Colonic mucosa (tissue), 4 donors: ENCODE measurements at regions not wholly inside any gene's neighbourhood (a gene's known extent, or its start where the extent isn't known, plus 50 kb on each side); places are given as distances from the start of the nearest gene placed in this dataset.

Experiments used
- DNase-seq: peaks from one replicate; pipeline ENCODE4 v3.0.0-alpha.2; 2020
- H3K27ac ChIP-seq: fragments of 200-600 bp; one replicate; pipeline ENCODE4 v1.8.0; 2021
- H3K27me3 ChIP-seq: fragments of 200-600 bp; one replicate; pipeline ENCODE4 v1.8.0; 2021
- H3K36me3 ChIP-seq: fragments of 200-600 bp; one replicate; pipeline ENCODE4 v1.8.0; 2021
- H3K4me1 ChIP-seq: fragments of 200-600 bp; one replicate; pipeline ENCODE4 v1.8.0; 2021; ENCODE audit warnings: mild to moderate bottlenecking
- H3K4me3 ChIP-seq: fragments of 200-600 bp; one replicate; pipeline ENCODE4 v1.8.0; 2021
- H3K9ac ChIP-seq, 2 donors: one replicate each; pipeline ENCODE4 v1.7.0; 2013; ENCODE audit warnings: control low read depth in 2 of 2, low read depth in 2 of 2, low read length in 2 of 2
- H3K9me3 ChIP-seq: fragments of 200-600 bp; one replicate; pipeline ENCODE4 v1.8.0; 2021
- CTCF ChIP-seq: fragments of 200-600 bp; IDR thresholded peaks from one replicate; pipeline ENCODE4 v1.8.0; 2022; ENCODE audit warnings: antibody characterized with exemption, mild to moderate bottlenecking
- intact Hi-C: fragments of 100-400 bp; cut with DNase I; formaldehyde crosslinking; loops from one replicate; pipeline ENCODE4 v1.14.1; 2022
- donor health status: healthy.
- donor health status: DM: no; HTN: no; CAD: no.
- donor health status: DM: no; HTN: no; CAD: no.

DNA sequence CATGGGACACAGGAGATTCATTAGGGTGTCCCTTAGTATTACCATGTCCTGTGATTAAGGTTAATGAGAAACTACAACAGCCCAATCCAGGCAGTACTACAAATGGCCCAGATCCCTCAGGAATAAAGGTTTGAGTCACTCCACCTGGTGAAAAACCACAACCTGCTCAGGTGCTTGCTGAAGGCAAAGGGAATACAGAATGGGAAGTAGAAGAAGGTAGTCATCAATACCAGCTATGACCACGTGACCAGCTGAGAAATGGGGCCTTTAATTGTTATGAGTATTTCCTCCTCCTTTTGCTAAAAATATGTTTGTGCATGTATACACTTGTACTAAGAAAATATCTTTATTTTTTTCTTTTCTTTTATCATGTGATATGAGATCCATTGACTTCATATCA, 91.1 kb upstream of the ADAMTS5 start:
- H3K36me3 ChIP-seq: no peaks in the 10 kb centered on the region
- H3K4me1 ChIP-seq: no peaks in the 10 kb centered on the region
- no peaks in the 10 kb centered on the region for H3K9me3 ChIP-seq
- H3K4me3 ChIP-seq: no peak overlapping the region
- H3K9ac ChIP-seq: no peak overlapping the region
- intact Hi-C loops: no loop called here
- no peaks in the 10 kb centered on the region for H3K27me3 ChIP-seq
- no peak for TF ChIP-seq CTCF
- no peak overlapping the region for H3K27ac ChIP-seq
- DNase-seq: no peak

GRCh38 chr21:27047658-27048314, 80.9 kb upstream of the ADAMTS5 start:
- no peak for TF ChIP-seq CTCF
- Histone ChIP-seq H3K4me1 (no peaks in the 10 kb centered on the region), H3K9me3 (no peaks in the 10 kb centered on the region), H3K27me3 (no peaks in the 10 kb centered on the region), H3K9ac (no peak overlapping the region), H3K4me3 (no peak overlapping the region), H3K27ac (no peak overlapping the region), H3K36me3 (no peaks in the 10 kb centered on the region)
- DNase-seq: no peak
- intact Hi-C loops: no loop called here

- H3K27me3 ChIP-seq: no peaks in the 10 kb centered on the region
- H3K9ac ChIP-seq: no peak overlapping the region
- H3K9me3 ChIP-seq: no peaks in the 10 kb centered on the region
- no peak overlapping the region for H3K27ac ChIP-seq
- TF ChIP-seq CTCF: no peak
- no peaks in the 10 kb centered on the region for H3K4me1 ChIP-seq
- intact Hi-C loops: no loop called here
- no peaks in the 10 kb centered on the region for H3K36me3 ChIP-seq
- DNase-seq: no peak
- no peak overlapping the region for H3K4me3 ChIP-seq
Observed at GRCh38 chr21:27047283-27047657, 80.4 kb upstream of the ADAMTS5 start.

DNA sequence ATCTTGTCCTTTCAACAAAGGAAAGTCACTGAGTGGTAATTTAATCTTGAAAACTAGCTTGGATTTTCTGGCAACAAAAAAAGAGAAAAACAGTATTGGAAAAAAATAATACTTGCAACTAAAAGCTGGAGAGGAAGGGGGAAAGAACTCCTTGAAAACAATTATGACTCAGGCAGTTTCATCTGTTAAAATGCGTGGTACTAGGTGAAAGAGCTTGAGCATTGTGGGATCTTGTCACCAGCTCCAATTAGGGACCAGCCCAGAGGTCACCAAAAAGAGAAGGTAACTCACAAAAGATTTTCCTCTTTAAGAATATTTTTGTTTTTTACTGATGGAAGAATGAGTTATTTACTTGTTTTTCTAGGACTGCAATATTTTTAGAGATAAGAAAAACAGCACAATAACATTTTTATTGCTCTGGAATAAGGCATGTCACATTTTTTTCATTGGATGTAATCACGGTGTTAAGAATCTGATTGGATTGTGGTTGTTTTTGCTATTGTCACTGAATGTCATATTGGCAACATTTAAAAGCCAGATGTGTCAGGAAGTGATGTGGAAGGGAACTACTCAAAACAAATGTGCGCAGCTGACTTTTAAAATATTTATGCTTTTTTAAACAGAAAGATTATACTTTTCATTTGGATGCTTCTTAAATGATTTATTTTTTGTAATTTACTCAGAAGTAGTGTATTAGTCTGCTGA, 78.5 kb upstream of the ADAMTS5 start:
- TF ChIP-seq CTCF: no peak
- H3K9ac ChIP-seq: no peak overlapping the region
- H3K27me3 ChIP-seq: no peaks in the 10 kb centered on the region
- no peaks in the 10 kb centered on the region for H3K4me1 ChIP-seq
- no peak overlapping the region for H3K4me3 ChIP-seq
- no peak overlapping the region for H3K27ac ChIP-seq
- DNase-seq: no peak
- H3K9me3 ChIP-seq: no peaks in the 10 kb centered on the region
- intact Hi-C loops: no loop called here
- no peaks in the 10 kb centered on the region for H3K36me3 ChIP-seq

DNA sequence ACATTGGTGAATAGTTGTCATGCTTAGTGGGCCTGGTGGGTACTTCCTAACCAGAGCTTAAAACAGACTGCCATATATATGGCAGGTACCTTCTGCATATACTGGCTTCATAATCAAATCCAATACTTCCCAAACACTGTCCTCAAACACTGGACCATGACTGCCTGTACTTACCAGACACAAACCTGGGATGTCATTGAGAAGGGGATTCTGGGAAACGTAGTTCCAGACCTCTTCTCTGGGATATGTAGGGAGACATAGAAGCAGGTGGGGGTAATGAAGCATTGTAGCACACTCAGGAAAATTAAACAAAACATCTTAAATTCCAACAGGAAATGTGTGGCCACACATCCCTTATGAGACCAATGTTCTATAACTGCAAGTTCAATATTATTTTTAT, 76.5 kb upstream of the ADAMTS5 start:
- no peak overlapping the region for H3K9ac ChIP-seq
- intact Hi-C loops: no loop called here
- no peaks in the 10 kb centered on the region for H3K27me3 ChIP-seq
- no peak for TF ChIP-seq CTCF
- no peaks in the 10 kb centered on the region for H3K9me3 ChIP-seq
- H3K4me1 ChIP-seq: no peaks in the 10 kb centered on the region
- H3K36me3 ChIP-seq: no peaks in the 10 kb centered on the region
- H3K27ac ChIP-seq: no peak overlapping the region
- no peak for DNase-seq
- H3K4me3 ChIP-seq: no peak overlapping the region
